Stimulated activated CD4-positive, alpha-beta T cell treated with anti-CD3 and anti-CD28 coated beads, Interleukin-2, amount 100 ng/mL, for 48 hours (primary cell): ENCODE measurements at regions not wholly inside any gene's neighbourhood (a gene's known extent, or its start where the extent isn't known, plus 50 kb on each side); places are given as distances from the start of the nearest gene placed in this dataset.
"Not testable (repeated sequence)": the region's sequence is repeated elsewhere in the genome, so short reads cannot be mapped to it uniquely, and the experiment has no call there.

Experiments used
- DNase-seq, 2 donors: peaks; one replicate each; pipeline ENCODE4 v3.0.0-alpha.2; 2020

- DNase-seq: no peak
Measured at GRCh38 chr12:131321988-131322387, 368.3 kb downstream of the ADGRD1 start.

- DNase-seq: not testable (repeated sequence)
Measured at GRCh38 chr12:131322460-131322859, 368.8 kb downstream of the ADGRD1 start.

GRCh38 chr12:131323879-131324278 lies 370.2 kb downstream of the ADGRD1 start:
- DNase-seq: no peak

- DNase-seq: no peak
Measured at GRCh38 chr12:131327521-131328488, 374.1 kb downstream of the ADGRD1 start.

- not testable (repeated sequence) for DNase-seq
Measured at GRCh38 chr12:131328861-131329845, 375.4 kb downstream of the ADGRD1 start.

- no peak for DNase-seq
Measured at GRCh38 chr12:131330106-131330815, 376.6 kb downstream of the ADGRD1 start.

GRCh38 chr12:131331148-131331750 lies 377.5 kb downstream of the ADGRD1 start:
- no peak for DNase-seq

GRCh38 chr12:131332224-131332623 lies 378.5 kb downstream of the ADGRD1 start:
- DNase-seq: no peak

GRCh38 chr12:131333136-131333535 lies 377.8 kb upstream of the SFSWAP start:
- no peak for DNase-seq

- DNase-seq: no peak
Measured at GRCh38 chr12:131333621-131334440, 377.1 kb upstream of the SFSWAP start.

- no peak for DNase-seq
Measured at GRCh38 chr12:131334835-131335234, 376.1 kb upstream of the SFSWAP start.

- DNase-seq: no peak
Measured at GRCh38 chr12:131335456-131335855, 375.4 kb upstream of the SFSWAP start.

- DNase-seq: not testable (repeated sequence)
Measured at GRCh38 chr12:131337861-131338260, 373.0 kb upstream of the SFSWAP start.

- no peak for DNase-seq
Measured at GRCh38 chr12:131340616-131341210, 370.2 kb upstream of the SFSWAP start.

GRCh38 chr12:131341608-131342007 lies 369.3 kb upstream of the SFSWAP start:
- not testable (repeated sequence) for DNase-seq

- DNase-seq: not testable (repeated sequence)
Measured at GRCh38 chr12:131343436-131343835, 367.5 kb upstream of the SFSWAP start.

- DNase-seq: not testable (repeated sequence)
Measured at GRCh38 chr12:131344715-131345520, 366.0 kb upstream of the SFSWAP start.

- no peak for DNase-seq
Measured at GRCh38 chr12:131345521-131346436, 365.1 kb upstream of the SFSWAP start.
